ENCODE measurements at regions not wholly inside any gene's neighbourhood (a gene's known extent, or its start where the extent isn't known, plus 50 kb on each side); places are given as distances from the start of the nearest gene placed in this dataset.
"Not testable (repeated sequence)": the region's sequence is repeated elsewhere in the genome, so short reads cannot be mapped to it uniquely, and the experiment has no call there.

- no peak for DNase-seq (ENCODE audit: low read depth in 2 of 3, low spot score in 2 of 3)
Measured at GRCh38 chr2:154507186-154507585, 191.3 kb upstream of the KCNJ3 start.

- DNase-seq (ENCODE audit: low read depth in 2 of 3, low spot score in 2 of 3), result no peak
Measured at GRCh38 chr2:154518872-154519271, 179.6 kb upstream of the KCNJ3 start.

GRCh38 chr2:154520951-154521350 lies 177.5 kb upstream of the KCNJ3 start:
- DNase-seq (ENCODE audit: low read depth in 2 of 3, low spot score in 2 of 3), result not testable (repeated sequence)

- DNase-seq (ENCODE audit: low read depth in 2 of 3, low spot score in 2 of 3), result no peak
Measured at GRCh38 chr2:154526234-154526633, 172.3 kb upstream of the KCNJ3 start.

- DNase-seq (ENCODE audit: low read depth in 2 of 3, low spot score in 2 of 3), result no peak
Measured at GRCh38 chr2:154527962-154528361, 170.5 kb upstream of the KCNJ3 start.

- DNase-seq (ENCODE audit: low read depth in 2 of 3, low spot score in 2 of 3), result no peak
Measured at GRCh38 chr2:154532004-154532403, 166.5 kb upstream of the KCNJ3 start.

- DNase-seq (ENCODE audit: low read depth in 2 of 3, low spot score in 2 of 3), result no peak
Measured at GRCh38 chr2:154532763-154533162, 165.7 kb upstream of the KCNJ3 start.

- DNase-seq (ENCODE audit: low read depth in 2 of 3, low spot score in 2 of 3), result no peak
Measured at GRCh38 chr2:154533300-154533940, 165.1 kb upstream of the KCNJ3 start.

GRCh38 chr2:154537024-154537423 lies 161.5 kb upstream of the KCNJ3 start:
- DNase-seq (ENCODE audit: low read depth in 2 of 3, low spot score in 2 of 3), result no peak

- no peak for DNase-seq (ENCODE audit: low read depth in 2 of 3, low spot score in 2 of 3)
Measured at GRCh38 chr2:154537843-154538450, 160.5 kb upstream of the KCNJ3 start.

GRCh38 chr2:154546341-154546740 lies 152.2 kb upstream of the KCNJ3 start:
- no peak for DNase-seq (ENCODE audit: low read depth in 2 of 3, low spot score in 2 of 3)

- no peak for DNase-seq (ENCODE audit: low read depth in 2 of 3, low spot score in 2 of 3)
Measured at GRCh38 chr2:154549869-154550268, 148.6 kb upstream of the KCNJ3 start.

GRCh38 chr2:154551649-154552048 lies 146.8 kb upstream of the KCNJ3 start:
- no peak for DNase-seq (ENCODE audit: low read depth in 2 of 3, low spot score in 2 of 3)

GRCh38 chr2:154554046-154554445 lies 144.4 kb upstream of the KCNJ3 start:
- DNase-seq (ENCODE audit: low read depth in 2 of 3, low spot score in 2 of 3), result no peak

GRCh38 chr2:154555710-154556109 lies 142.8 kb upstream of the KCNJ3 start:
- DNase-seq (ENCODE audit: low read depth in 2 of 3, low spot score in 2 of 3), result no peak

- DNase-seq (ENCODE audit: low read depth in 2 of 3, low spot score in 2 of 3), result no peak
Measured at GRCh38 chr2:154556146-154556545, 142.3 kb upstream of the KCNJ3 start.

- DNase-seq (ENCODE audit: low read depth in 2 of 3, low spot score in 2 of 3), result no peak
Measured at GRCh38 chr2:154556607-154557006, 141.9 kb upstream of the KCNJ3 start.

GRCh38 chr2:154557906-154558305 lies 140.6 kb upstream of the KCNJ3 start:
- no peak for DNase-seq (ENCODE audit: low read depth in 2 of 3, low spot score in 2 of 3)

GRCh38 chr2:154565433-154565832 lies 133.1 kb upstream of the KCNJ3 start:
- DNase-seq (ENCODE audit: low read depth in 2 of 3, low spot score in 2 of 3), result no peak

- DNase-seq (ENCODE audit: low read depth in 2 of 3, low spot score in 2 of 3), result no peak
Measured at GRCh38 chr2:154568413-154568812, 130.1 kb upstream of the KCNJ3 start.

GRCh38 chr2:154570501-154570900 lies 128.0 kb upstream of the KCNJ3 start:
- DNase-seq (ENCODE audit: low read depth in 2 of 3, low spot score in 2 of 3), result no peak

GRCh38 chr2:154576699-154577098 lies 121.8 kb upstream of the KCNJ3 start:
- DNase-seq (ENCODE audit: low read depth in 2 of 3, low spot score in 2 of 3), result not testable (repeated sequence)

- no peak for DNase-seq (ENCODE audit: low read depth in 2 of 3, low spot score in 2 of 3)
Measured at GRCh38 chr2:154577390-154577789, 121.1 kb upstream of the KCNJ3 start.
